Motor neuron (in vitro differentiated cells): ENCODE measurements at regions not wholly inside any gene's neighbourhood (a gene's known extent, or its start where the extent isn't known, plus 50 kb on each side); places are given as distances from the start of the nearest gene placed in this dataset.

Experiments
- ATAC-seq, 8 experiments: fragments of 200-7000 bp; cut with Tn5 transposase; replicated peaks in 6 of 8; 2 replicates each; pipeline ENCODE4 v1.8.0; 2021; ENCODE audit warnings: mild to moderate bottlenecking in 8 of 8, moderate library complexity in 8 of 8
- H3K27ac ChIP-seq, 2 donors: fragments of 250-450 bp; sonication (Bioruptor Pico); 2 replicates each; pipeline ENCODE4 v1.9.0; 2021; ENCODE audit warnings: antibody characterized with exemption in 2 of 2, mild to moderate bottlenecking in 2 of 2, moderate library complexity in 1 of 2
- H3K4me1 ChIP-seq, 2 donors: fragments of 250-450 bp; sonication (Bioruptor Pico); replicated peaks in 1 of 2; 2 replicates each; pipeline ENCODE4 v1.6.1; 2021; ENCODE audit warnings: antibody characterized with exemption in 2 of 2, mild to moderate bottlenecking in 2 of 2, moderate library complexity in 1 of 2
- H3K4me3 ChIP-seq, 5 donors: fragments of 250-450 bp; sonication (Bioruptor Pico); 2 replicates each; pipeline ENCODE4 v1.9.0; 2021; ENCODE audit warnings: antibody characterized with exemption in 5 of 5, mild to moderate bottlenecking in 5 of 5, moderate library complexity in 4 of 5
- WGBS, 10 experiments: fragments of 450-650 bp; shearing (Covaris generic); methylation state at CpG; one replicate each; pipeline ENCODE4 v1.0.0; 2022; 5-methylcytosine and 5-hydroxymethylcytosine counted together
- in situ Hi-C, 9 experiments: fragments of 400-800 bp; cut with MboI; loops; one replicate each; pipeline ENCODE4 v1.15.0; 2021; ENCODE audit warnings: low sequenced_read_pairs in 9 of 9, low pct_unique_long_range_greater_than_20kb in 2 of 9; ENCODE audit not compliant: unreplicated experiment in 9 of 9

DNA sequence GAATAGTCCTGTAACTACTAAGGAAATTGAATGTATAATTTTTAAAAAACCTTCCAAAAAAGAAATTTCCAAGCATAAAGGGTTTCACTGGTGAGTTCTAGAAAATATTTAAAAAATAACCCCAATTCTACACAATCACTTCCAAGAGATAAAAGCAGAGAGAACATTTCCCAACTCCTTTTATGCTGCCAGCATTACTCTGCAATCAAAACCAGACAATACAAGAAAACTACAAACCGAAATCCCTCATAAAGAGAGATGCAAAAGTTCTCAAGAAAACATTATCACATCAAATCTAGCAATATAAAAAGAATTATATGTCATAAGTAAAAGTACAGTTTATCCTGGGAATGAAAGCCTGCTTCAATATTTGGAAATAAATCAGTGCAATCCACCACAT, 84.8 kb downstream of the OAT start:
- ATAC-seq = no peak
- H3K4me1 ChIP-seq = peaks cover 0 to under 1% of the 10 kb centered on the region in 2 donors
- WGBS, 10 experiments = 0 to 83% (median 50%) methylated on average over 1 of the region's 1 CpG; no CpG with 5 or more reads in 1 of the 10 experiments
- no peak overlapping the region for H3K4me3 ChIP-seq
- H3K27ac ChIP-seq = no peak overlapping the region
- in situ Hi-C loops = no loop called here

DNA sequence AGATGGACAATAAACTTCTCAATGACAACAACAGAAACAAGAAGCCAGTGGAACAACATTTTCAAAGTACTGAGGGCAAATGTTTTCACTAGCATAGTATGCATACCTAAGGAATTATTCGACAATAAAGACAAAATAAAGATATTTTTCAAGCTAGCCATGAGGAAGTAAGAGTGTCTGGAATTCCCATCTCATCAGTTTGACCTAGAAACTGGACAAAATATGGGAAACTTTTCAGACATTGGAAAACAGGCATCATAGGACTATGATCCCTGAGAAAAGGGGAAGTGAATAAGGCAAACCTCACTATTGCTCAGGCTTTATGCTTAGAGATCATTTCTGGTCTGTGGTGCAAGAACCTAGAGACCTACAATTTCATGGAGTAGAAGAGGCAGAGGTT, 86.3 kb downstream of the OAT start:
- in situ Hi-C loops = no loop called here
- WGBS, 10 experiments = 0 to 71% (median 32%) methylated on average over 1 of the region's 1 CpG
- no peak for ATAC-seq

DNA sequence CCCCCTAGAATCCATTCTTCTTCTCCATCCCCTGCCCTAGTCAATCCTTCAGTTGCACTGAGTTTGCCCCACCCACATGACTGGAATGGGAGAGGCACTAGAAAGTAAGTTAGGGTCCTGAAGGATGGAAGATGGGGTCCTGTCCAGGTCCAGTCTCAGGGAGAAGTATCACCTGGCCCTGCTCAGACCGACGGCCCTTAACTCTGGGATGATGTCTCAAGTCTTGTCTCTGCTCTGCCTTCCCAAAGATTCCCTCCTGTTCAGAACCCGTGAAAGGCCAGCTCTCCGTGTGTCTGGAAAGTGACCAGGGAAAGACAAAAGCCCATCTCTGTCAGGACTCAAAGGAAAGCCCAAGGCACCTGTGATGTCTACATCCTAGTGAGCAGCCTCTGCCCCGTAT, 88.8 kb downstream of the OAT start:
- Histone ChIP-seq H3K4me1 (peaks cover 3 to 10% of the 10 kb centered on the region in 2 donors), H3K27ac (no peak overlapping the region), H3K4me3 (no peak overlapping the region)
- in situ Hi-C loops = no loop called here
- ATAC-seq = no peak
- 0 to 63% (median 27%) methylated on average over 1 to 5 of the region's 5 CpGs; no CpG with 5 or more reads in 6 of the 10 experiments for WGBS, 10 experiments

More for the DNA sequence above, 86.3 kb downstream of the OAT start:
- Histone ChIP-seq H3K27ac (no peak overlapping the region), H3K4me1 (peaks cover 3 to 10% of the 10 kb centered on the region in 2 donors), H3K4me3 (no peak overlapping the region)

DNA sequence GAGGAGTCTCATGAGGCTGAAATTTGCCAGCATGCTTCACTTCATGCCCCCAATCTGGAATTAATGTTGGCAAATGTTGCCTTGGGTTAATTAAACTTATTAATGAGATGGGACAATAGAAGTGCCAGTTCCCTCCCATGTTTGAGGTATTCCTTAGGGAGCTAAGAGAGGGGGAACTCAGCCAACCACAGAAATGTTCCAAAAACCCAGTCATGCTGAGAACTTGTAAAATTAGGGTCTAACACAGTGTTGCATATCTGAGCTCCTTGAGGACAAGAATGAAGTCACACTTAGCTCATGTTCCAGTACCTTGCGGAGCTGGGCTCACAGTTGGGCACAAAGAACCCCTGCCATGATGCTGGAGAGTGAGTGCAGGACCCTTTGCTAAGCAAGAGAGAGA, 89.4 kb downstream of the OAT start:
- H3K4me3 ChIP-seq = no peak overlapping the region
- 80 to 100% (median 83%) methylated on average over 1 of the region's 1 CpG; no CpG with 5 or more reads in 7 of the 10 experiments for WGBS, 10 experiments
- no peak for ATAC-seq
- in situ Hi-C loops = no loop called here
- peaks cover 3 to 10% of the 10 kb centered on the region in 2 donors for H3K4me1 ChIP-seq
- no peak overlapping the region for H3K27ac ChIP-seq

DNA sequence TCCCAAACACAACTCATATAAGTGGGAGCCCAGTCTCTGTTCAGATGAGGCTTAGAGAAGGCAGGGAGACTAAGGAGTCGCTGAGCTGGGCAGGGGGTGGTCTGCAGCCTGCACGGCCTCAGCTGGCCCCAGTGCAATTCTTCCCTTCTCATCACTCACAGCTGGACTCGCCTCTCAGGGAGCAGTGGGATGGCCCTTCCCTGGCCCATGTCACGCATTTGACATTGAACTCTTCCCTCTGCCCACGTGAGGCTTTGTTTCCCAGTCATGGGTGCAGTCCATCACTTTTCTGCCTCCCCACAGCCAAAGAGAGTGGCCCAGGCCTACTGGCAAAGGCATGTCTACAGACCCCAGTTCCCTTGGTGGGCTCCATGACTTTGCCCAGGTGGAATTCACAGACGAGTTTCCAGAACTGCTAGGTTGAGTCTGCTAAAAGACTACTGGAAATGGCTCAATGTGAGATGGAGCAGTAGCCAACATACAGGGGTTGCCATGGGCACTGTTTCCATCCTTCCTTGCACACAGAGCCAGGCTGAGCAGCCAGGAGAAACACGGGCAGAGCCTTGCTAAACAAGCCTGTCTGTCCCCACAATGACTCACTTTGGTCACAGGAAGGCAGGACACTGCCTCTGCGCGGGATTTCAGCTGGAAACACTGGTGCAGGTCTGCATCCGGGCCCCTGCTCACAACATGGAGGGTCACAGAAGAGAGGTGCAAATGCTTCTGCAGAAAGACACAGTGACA, 90.1 kb downstream of the OAT start:
- no peak overlapping the region for H3K4me3 ChIP-seq
- in situ Hi-C loops = no loop called here
- peak in 5 of 8 experiments; percentile 43 to 78 (median 65) for ATAC-seq
- peaks cover 3 to 10% of the 10 kb centered on the region in 2 donors for H3K4me1 ChIP-seq
- H3K27ac ChIP-seq = no peak overlapping the region
- 8 to 87% (median 49%) methylated on average over 1 to 6 of the region's 10 CpGs; no CpG with 5 or more reads in 4 of the 10 experiments for WGBS, 10 experiments

DNA sequence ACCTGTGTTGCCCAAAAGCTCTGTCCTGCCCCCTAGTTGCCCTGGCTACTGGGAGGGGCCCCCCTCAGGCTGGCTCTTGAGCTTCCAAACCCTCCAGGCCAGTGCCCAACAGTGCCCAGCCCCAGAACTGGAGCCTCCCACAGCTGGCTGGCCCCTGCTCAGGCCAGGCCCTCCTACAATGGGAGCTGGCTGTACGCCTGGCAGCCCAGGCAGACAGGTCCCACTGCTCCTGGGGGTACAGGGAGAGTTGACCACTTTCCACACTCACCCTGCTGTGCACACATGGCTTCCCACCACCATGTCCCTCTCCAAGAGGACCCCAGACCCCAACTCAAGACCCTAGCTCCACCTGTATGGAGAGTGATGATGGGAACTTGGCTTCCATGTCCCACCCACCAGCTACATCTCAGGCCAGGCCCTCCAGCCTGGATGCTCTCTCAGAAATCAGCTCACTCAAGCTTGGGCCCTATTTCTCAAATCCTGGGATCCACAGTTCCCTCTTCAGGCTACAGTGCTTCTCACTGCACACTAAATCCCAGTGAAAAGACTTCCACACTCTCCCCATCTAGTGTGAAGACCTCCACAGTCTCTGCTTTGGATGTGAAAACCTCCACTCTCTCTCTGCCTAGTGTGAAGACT, 92.6 kb downstream of the OAT start:
- H3K4me3 ChIP-seq = no peak overlapping the region
- in situ Hi-C loops = no loop called here
- no peak overlapping the region for H3K27ac ChIP-seq
- no peak for ATAC-seq
- WGBS, 10 experiments = 0% methylated on average over 1 of the region's 1 CpG; no CpG with 5 or more reads in 9 of the 10 experiments
- peaks cover 3 to 10% of the 10 kb centered on the region in 2 donors for H3K4me1 ChIP-seq

DNA sequence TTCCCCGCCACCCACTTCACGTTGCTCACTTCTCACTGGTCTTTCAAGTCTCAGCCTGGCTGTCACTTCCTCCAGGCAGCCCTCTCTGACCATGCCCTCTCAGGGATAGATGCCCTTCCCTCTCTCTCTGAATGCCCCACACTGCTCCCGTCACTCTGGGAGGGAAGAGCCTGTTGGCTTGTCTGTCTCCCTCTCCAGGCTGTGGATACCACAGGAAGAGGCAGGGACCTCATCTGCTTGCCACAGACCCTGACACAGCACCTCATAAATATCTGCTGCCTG, 93.1 kb downstream of the OAT start:
- Histone ChIP-seq H3K4me3 (no peak overlapping the region), H3K4me1 (peaks cover 3 to 10% of the 10 kb centered on the region in 2 donors), H3K27ac (no peak overlapping the region)
- 20 to 93% (median 90%) methylated on average over 1 to 2 of the region's 3 CpGs; no CpG with 5 or more reads in 5 of the 10 experiments for WGBS, 10 experiments
- in situ Hi-C loops = no loop called here
- ATAC-seq = no peak

DNA sequence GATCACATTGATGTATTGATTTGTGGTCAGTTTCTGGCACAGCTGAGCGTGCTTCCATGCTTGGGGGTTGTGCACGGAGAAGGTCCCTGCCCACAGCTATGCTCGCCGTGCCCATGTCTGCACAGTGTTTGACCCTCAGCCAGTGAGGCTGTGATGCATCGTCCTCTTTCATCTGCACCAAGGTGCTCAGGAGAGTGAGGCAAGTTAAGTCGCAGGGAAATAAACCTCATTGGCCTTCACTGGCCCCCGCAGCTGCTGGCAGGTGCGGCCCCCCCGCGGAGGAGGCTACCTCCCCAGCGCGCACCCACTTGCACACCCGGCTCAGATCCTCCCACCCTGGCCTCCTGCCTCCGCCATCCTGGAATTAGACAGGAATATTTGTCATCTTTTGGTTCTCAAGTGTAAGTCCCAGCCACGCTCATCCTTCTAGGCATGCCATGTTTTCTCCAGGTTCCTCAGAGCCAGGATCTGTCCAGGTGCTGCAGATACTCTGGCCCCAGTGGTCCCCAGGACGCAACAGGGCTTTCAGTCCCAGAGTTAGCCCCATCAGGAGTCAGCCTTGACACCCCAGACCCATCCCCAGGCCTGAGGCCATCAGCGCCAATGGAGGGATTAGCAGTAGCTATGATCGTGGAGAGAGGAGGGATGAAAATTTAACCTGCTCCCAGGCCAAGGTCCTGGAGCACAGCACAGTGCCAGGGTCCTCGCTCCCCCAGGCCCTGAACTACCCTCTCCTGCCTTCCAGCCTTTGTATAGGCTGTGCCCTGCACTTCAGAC, 93.7 kb downstream of the OAT start:
- WGBS, 10 experiments = 49 to 83% (median 60%) methylated on average over 1 to 7 of the region's 19 CpGs; no CpG with 5 or more reads in 4 of the 10 experiments
- Histone ChIP-seq H3K4me1 (peaks cover 3 to 10% of the 10 kb centered on the region in 2 donors), H3K27ac (no peak overlapping the region), H3K4me3 (no peak overlapping the region)
- in situ Hi-C loops = no loop called here
- ATAC-seq = no peak

DNA sequence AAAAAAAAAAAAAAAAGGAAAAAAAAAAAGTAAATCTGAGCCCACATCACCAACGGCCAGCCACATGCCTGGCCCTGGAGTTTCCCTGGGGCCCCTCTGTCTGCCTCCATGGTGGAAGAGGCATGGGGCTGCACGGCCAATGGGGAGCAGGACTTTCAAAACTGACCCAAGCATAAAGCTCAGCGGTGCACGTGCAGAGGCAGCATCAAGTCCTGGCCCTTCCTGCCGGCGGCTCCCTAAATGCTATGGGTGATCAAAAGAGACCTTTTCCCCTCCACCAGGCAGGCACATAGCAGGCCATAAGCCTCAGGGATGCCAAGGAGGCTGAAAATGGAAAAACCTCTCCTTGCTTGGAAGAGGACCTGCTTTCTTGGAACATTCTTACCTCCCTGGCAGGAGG, 94.3 kb downstream of the OAT start:
- Histone ChIP-seq H3K4me1 (peaks cover 3 to 10% of the 10 kb centered on the region in 2 donors), H3K27ac (no peak overlapping the region), H3K4me3 (no peak overlapping the region)
- in situ Hi-C loops = no loop called here
- ATAC-seq = no peak
- WGBS, 10 experiments = 20 to 88% (median 72%) methylated on average over 1 to 6 of the region's 6 CpGs; no CpG with 5 or more reads in 4 of the 10 experiments

DNA sequence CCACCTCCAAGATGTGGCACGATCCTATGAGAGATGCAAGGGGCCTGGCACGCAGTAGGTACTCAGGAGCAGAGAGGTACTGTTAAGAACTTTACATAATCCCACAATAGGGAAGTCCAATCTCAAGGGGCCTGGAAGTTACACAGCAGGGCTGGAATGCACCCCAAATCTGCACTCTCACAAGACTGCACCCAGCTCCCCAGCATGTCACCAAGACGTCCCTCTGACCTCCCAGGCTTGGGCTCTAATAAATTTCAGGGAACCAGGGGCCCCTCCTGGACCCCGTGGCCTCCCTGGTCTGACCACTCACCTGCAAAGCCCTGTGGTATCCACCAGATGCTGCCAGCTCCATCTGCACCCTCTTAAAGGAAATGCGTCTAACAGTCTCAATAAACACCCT, 94.9 kb downstream of the OAT start:
- no peak for ATAC-seq
- 100% methylated on average over 1 of the region's 5 CpGs; no CpG with 5 or more reads in 7 of the 10 experiments for WGBS, 10 experiments

DNA sequence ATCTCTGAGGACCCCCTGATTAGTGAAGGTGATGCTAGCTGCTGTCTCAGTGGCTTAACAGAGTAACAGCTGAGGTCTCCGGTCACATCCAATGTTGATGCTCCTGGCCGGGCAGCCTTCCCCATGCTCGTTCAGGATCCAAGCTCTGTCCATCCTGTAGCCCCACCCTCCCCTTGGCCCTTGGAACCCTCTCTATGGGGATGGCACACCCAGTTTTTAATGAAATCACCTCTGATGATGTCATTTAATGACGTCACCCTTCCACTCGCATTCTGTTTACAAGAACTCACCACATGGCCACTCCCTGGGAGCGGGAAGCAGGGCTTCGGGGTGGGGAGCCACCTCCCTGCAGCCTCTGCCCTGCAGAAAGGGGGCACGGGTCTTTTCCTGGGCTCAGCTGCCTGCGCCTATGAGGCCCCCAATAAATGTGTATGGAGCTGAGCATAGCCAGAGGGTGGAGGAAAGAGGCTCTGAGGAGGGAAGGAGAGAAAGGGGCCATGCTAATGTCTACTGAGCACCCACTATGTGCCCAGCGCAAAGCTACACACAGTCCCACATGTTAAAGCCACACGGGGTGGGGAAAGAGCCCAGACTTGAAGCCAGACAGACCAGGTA, 95.5 kb downstream of the OAT start:
- 64 to 94% (median 80%) methylated on average over 2 to 4 of the region's 11 CpGs; no CpG with 5 or more reads in 5 of the 10 experiments for WGBS, 10 experiments
- H3K4me1 ChIP-seq = peaks cover 0 to 2% of the 10 kb centered on the region in 2 donors
- peak; percentile 40 to 95 (median 84) for ATAC-seq
- in situ Hi-C loops = no loop called here
- H3K27ac ChIP-seq = no peak overlapping the region
- H3K4me3 ChIP-seq = no peak overlapping the region

More for the DNA sequence above, 94.9 kb downstream of the OAT start:
- Histone ChIP-seq H3K27ac (no peak overlapping the region), H3K4me1 (peaks cover 3 to 8% of the 10 kb centered on the region in 2 donors), H3K4me3 (no peak overlapping the region)
- in situ Hi-C loops = no loop called here

DNA sequence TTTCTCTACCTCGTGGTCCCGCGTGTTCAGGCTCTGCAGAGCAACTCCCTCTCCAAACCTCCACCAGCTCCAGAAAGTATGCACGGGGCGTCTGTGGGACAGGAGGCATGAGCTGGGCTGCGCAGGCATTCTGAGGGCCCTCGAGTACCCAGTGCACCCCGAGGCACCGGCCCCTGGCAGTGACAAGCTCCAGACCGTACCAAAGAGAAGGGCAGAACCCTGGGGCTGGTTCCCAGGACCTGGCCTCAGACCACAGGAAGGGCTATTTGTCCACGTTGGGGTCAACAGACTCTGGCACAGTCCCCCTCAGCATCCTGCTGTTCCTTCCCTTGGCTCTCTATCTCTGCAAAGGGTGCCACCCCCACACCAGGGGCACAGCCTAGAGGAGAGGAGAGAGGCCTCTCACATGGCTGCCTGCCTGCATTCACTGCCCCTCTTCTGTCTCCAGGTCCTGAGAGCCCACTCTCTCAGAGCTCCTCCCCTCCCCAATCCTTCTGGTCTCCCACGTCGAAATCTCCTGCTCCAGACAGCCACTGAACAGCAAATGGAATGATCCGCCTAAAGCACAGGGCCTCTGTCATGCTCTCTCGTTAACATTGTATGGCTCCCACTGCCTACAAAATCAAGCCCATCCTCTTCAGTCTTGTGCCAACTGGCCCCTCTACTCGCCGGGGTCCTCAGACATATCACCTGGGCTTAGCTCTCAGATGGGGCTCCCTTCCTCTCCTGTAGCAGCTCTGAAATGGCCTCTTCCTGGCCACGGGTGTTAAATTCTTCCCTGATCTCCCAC, 96.3 kb downstream of the OAT start:
- Histone ChIP-seq H3K4me1 (no peaks in the 10 kb centered on the region), H3K27ac (no peak overlapping the region), H3K4me3 (no peak overlapping the region)
- peak in 2 of 8 experiments; percentile 3 to 4 for ATAC-seq
- WGBS, 10 experiments = 22 to 83% (median 76%) methylated on average over 2 to 10 of the region's 18 CpGs; no CpG with 5 or more reads in 3 of the 10 experiments
- in situ Hi-C loops = no loop called here
